HEK293 (cell line): ENCODE measurements at regions not wholly inside any gene's neighbourhood (a gene's known extent, or its start where the extent isn't known, plus 50 kb on each side); places are given as distances from the start of the nearest gene placed in this dataset.

Experiments
- CTCF ChIA-PET: fragments of 350-600 bp; formaldehyde crosslinking; extraction: SDS; loops from one replicate; lab custom pipeline; 2021; ENCODE audit warnings: antibody characterized with exemption; lab: Yijun Ruan, JAX
- POLR2A ChIA-PET: fragments of 300-600 bp; formaldehyde crosslinking; extraction: SDS; loops from one replicate; lab custom pipeline; 2020; ENCODE audit warnings: antibody characterized with exemption, inconsistent platforms; lab: Yijun Ruan, JAX
- H3K27ac ChIP-seq: fragments of 200-500 bp; sonication (Bioruptor generic); 2 replicates; pipeline ENCODE4 v1.5.1; 2014; ENCODE audit warnings: low read depth, low read length, control low read depth, inconsistent platforms; ENCODE audit errors: extremely low read depth
- H3K36me3 ChIP-seq, 2 experiments: fragments of 200-500 bp in 1 of 2; sonication (Bioruptor generic) in 1 of 2; 1 replicate in 1 of 2; 2 replicates in 1 of 2; pipeline ENCODE4 v1.5.1; 2014 to 2017; ENCODE audit warnings: inconsistent platforms in 2 of 2, low read length in 2 of 2; ENCODE audit not compliant: control insufficient read depth in 2 of 2, insufficient read depth in 1 of 2
- H3K4me1 ChIP-seq: fragments of 200-500 bp; sonication (Bioruptor generic); 2 replicates; pipeline ENCODE4 v1.5.1; 2014; ENCODE audit warnings: mild to moderate bottlenecking, low read length, inconsistent platforms; ENCODE audit not compliant: control insufficient read depth, insufficient read depth
- H3K4me3 ChIP-seq: 2 replicates; pipeline ENCODE4 v1.5.1; 2011; ENCODE audit warnings: low read depth, mild to moderate bottlenecking, control low read depth, low read length, moderate library complexity
- H3K9me3 ChIP-seq: fragments of 200-500 bp; sonication (Bioruptor generic); 2 replicates; pipeline ENCODE4 v1.5.1; 2014; ENCODE audit warnings: low read depth, low read length, inconsistent platforms; ENCODE audit not compliant: control insufficient read depth, insufficient read depth
- BCL11A ChIP-seq: fragments of 450-650 bp; formaldehyde crosslinking; IDR thresholded peaks from 2 replicates; pipeline ENCODE4 v1.5.1; 2016; ENCODE audit warnings: low read depth, missing biosample characterization, missing genetic modification characterization
- HOXA7 ChIP-seq: sonication (generic); formaldehyde crosslinking; IDR thresholded peaks from 2 replicates; pipeline ENCODE4 v1.8.1; 2022; ENCODE audit warnings: missing genetic modification reagents, borderline replicate concordance
- MZF1 ChIP-seq: fragments of 450-650 bp; formaldehyde crosslinking; IDR thresholded peaks from 2 replicates; pipeline ENCODE4 v1.5.1; 2017; ENCODE audit warnings: missing biosample characterization, missing genetic modification characterization, borderline replicate concordance
- OSR2 ChIP-seq: fragments of 450-650 bp; formaldehyde crosslinking; IDR thresholded peaks from 2 replicates; pipeline ENCODE4 v1.5.1; 2016; ENCODE audit warnings: missing biosample characterization, missing genetic modification characterization
- SP2 ChIP-seq: fragments of 450-650 bp; formaldehyde crosslinking; IDR thresholded peaks from 2 replicates; pipeline ENCODE4 v1.5.1; 2016; ENCODE audit warnings: missing biosample characterization, missing genetic modification characterization
- TRIM28 ChIP-seq: IDR thresholded peaks from 2 replicates; pipeline ENCODE4 v1.6.1; 2011; ENCODE audit warnings: low read length, control low read depth, borderline replicate concordance
- YY2 ChIP-seq: fragments of 450-650 bp; formaldehyde crosslinking; IDR thresholded peaks from 2 replicates; pipeline ENCODE4 v1.5.1; 2016; ENCODE audit warnings: missing biosample characterization, missing genetic modification characterization
- ZBTB48 ChIP-seq: fragments of 450-650 bp; formaldehyde crosslinking; IDR thresholded peaks from 2 replicates; pipeline ENCODE4 v1.5.1; 2016; ENCODE audit warnings: missing biosample characterization, missing genetic modification characterization
- ZEB2 ChIP-seq: fragments of 450-650 bp; formaldehyde crosslinking; IDR thresholded peaks from 2 replicates; pipeline ENCODE4 v1.5.1; 2016; ENCODE audit warnings: missing biosample characterization, missing genetic modification characterization
- ZFP3 ChIP-seq: fragments of 450-650 bp; formaldehyde crosslinking; IDR thresholded peaks from 2 replicates; pipeline ENCODE4 v1.5.1; 2016; ENCODE audit warnings: low read depth, missing biosample characterization, missing genetic modification characterization
- ZFP37 ChIP-seq: fragments of 450-650 bp; formaldehyde crosslinking; IDR thresholded peaks from 2 replicates; pipeline ENCODE4 v1.5.1; 2016; ENCODE audit warnings: missing biosample characterization, missing genetic modification characterization
- ZNF138 ChIP-seq: fragments of 450-650 bp; formaldehyde crosslinking; IDR thresholded peaks from 2 replicates; pipeline ENCODE4 v1.5.1; 2016; ENCODE audit warnings: missing biosample characterization, missing genetic modification characterization, borderline replicate concordance
- ZNF157 ChIP-seq: fragments of 450-650 bp; formaldehyde crosslinking; IDR thresholded peaks from 2 replicates; pipeline ENCODE4 v1.5.1; 2016; ENCODE audit warnings: missing biosample characterization, missing genetic modification characterization
- ZNF169 ChIP-seq: fragments of 450-650 bp; formaldehyde crosslinking; IDR thresholded peaks from 2 replicates; pipeline ENCODE4 v1.5.1; 2016; ENCODE audit warnings: missing biosample characterization, missing genetic modification characterization
- ZNF2 ChIP-seq: fragments of 450-650 bp; formaldehyde crosslinking; IDR thresholded peaks from 2 replicates; pipeline ENCODE4 v1.5.1; 2016; ENCODE audit warnings: missing biosample characterization, missing genetic modification characterization
- ZNF223 ChIP-seq: fragments of 450-650 bp; formaldehyde crosslinking; IDR thresholded peaks from 2 replicates; pipeline ENCODE4 v1.5.1; 2016; ENCODE audit warnings: missing biosample characterization, missing genetic modification characterization
- ZNF302 ChIP-seq: fragments of 450-650 bp; formaldehyde crosslinking; IDR thresholded peaks from 2 replicates; pipeline ENCODE4 v1.5.1; 2016; ENCODE audit warnings: missing biosample characterization, missing genetic modification characterization, low read depth
- ZNF341 ChIP-seq: fragments of 450-650 bp; formaldehyde crosslinking; IDR thresholded peaks from 2 replicates; pipeline ENCODE4; 2016; ENCODE audit warnings: low read depth, missing biosample characterization, missing genetic modification characterization
- ZNF404 ChIP-seq: fragments of 450-650 bp; formaldehyde crosslinking; IDR thresholded peaks from 2 replicates; pipeline ENCODE4 v1.5.1; 2017; ENCODE audit warnings: missing biosample characterization, missing genetic modification characterization
- ZNF549 ChIP-seq: fragments of 450-650 bp; IDR thresholded peaks from 2 replicates; pipeline ENCODE4 v1.5.1; 2018; ENCODE audit warnings: missing biosample characterization, missing genetic modification characterization, mild to moderate bottlenecking, inconsistent platforms, moderate library complexity
- ZNF580 ChIP-seq: fragments of 450-650 bp; formaldehyde crosslinking; IDR thresholded peaks from 2 replicates; pipeline ENCODE4 v1.5.1; 2016; ENCODE audit warnings: missing biosample characterization, missing genetic modification characterization
- ZNF600 ChIP-seq: fragments of 450-650 bp; formaldehyde crosslinking; IDR thresholded peaks from 2 replicates; pipeline ENCODE4 v1.5.1; 2016; ENCODE audit warnings: missing biosample characterization, missing genetic modification characterization
- ZNF658 ChIP-seq: fragments of 450-650 bp; formaldehyde crosslinking; IDR thresholded peaks from 2 replicates; pipeline ENCODE4; 2016; ENCODE audit warnings: missing biosample characterization, missing genetic modification characterization
- ZNF670 ChIP-seq: fragments of 450-650 bp; formaldehyde crosslinking; IDR thresholded peaks from 2 replicates; pipeline ENCODE4 v1.5.1; 2016; ENCODE audit warnings: missing biosample characterization, missing genetic modification characterization, low read depth
- ZNF791 ChIP-seq: fragments of 450-650 bp; formaldehyde crosslinking; IDR thresholded peaks from 2 replicates; pipeline ENCODE4 v1.5.1; 2016; ENCODE audit warnings: missing biosample characterization, missing genetic modification characterization
- ZSCAN18 ChIP-seq: fragments of 450-650 bp; formaldehyde crosslinking; IDR thresholded peaks from 2 replicates; pipeline ENCODE4 v1.5.1; 2016; ENCODE audit warnings: missing biosample characterization, missing genetic modification characterization
- ZSCAN23 ChIP-seq: fragments of 450-650 bp; formaldehyde crosslinking; IDR thresholded peaks from 2 replicates; pipeline ENCODE4 v1.5.1; 2016; ENCODE audit warnings: missing biosample characterization, missing genetic modification characterization
- ZXDB ChIP-seq: fragments of 450-650 bp; formaldehyde crosslinking; IDR thresholded peaks from 2 replicates; pipeline ENCODE4 v1.5.1; 2016; ENCODE audit warnings: missing biosample characterization, missing genetic modification characterization
- TF ChIP-seq, protein P1 (sequence below): fragments of 450-650 bp; formaldehyde crosslinking; IDR thresholded peaks from 2 replicates; pipeline ENCODE4 v1.5.1; 2016; ENCODE audit warnings: missing biosample characterization, missing genetic modification characterization
- TF ChIP-seq, protein P2 (sequence below): fragments of 450-650 bp; formaldehyde crosslinking; IDR thresholded peaks from 2 replicates; pipeline ENCODE4 v1.5.1; 2017; ENCODE audit warnings: missing biosample characterization, missing genetic modification characterization

- Histone ChIP-seq H3K4me3 (no peak overlapping the region), H3K27ac (no peak overlapping the region), H3K36me3 (no peaks in the 10 kb centered on the region)
- POLR2A ChIA-PET = no interaction called here
- TF ChIP-seq TRIM28 (0 out of 2 replicates have a peak, but pooled peaks have one; percentile 34), ZFP3 (tag by site-specific recombination) (no peak), ZNF580 (tag by site-specific recombination) (no peak)
- TF ChIP-seq, all 188 proteins: peak for 1
- no peaks in the 10 kb centered on the region for H3K9me3 ChIP-seq
- no peaks in the 10 kb centered on the region for H3K4me1 ChIP-seq
- CTCF ChIA-PET = no interaction called here
These were observed 735.6 kb downstream of the RFPL4B start for GRCh38 chr6:113082745-113083144.

DNA sequence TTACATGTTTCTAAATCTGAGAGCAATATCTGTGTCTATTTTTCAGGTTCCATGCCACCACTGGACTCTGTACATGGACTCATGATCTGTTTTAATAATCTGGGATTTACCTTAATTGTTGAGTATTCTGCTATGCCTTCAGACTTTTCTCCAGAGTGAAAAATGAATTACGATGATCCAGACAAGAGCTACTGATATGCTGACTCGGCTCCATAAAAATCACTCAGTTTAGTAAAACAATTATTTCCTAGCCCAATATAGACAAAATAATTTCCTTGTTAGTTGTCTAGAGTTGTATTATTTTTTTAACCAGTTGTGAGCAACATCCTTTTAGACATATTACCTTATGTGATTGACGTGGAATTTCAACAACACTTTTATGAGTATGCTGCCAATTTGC, 736.8 kb downstream of the RFPL4B start:
- Histone ChIP-seq H3K4me3 (no peak overlapping the region), H3K4me1 (no peaks in the 10 kb centered on the region), H3K36me3 (no peaks in the 10 kb centered on the region), H3K9me3 (no peaks in the 10 kb centered on the region), H3K27ac (no peak overlapping the region)
- TF ChIP-seq ZNF791 (no peak), MZF1 (tag by site-specific recombination) (no peak), ZXDB (no peak), ZNF138 (tag by site-specific recombination) (no peak), ZNF341 (tag by site-specific recombination) (no peak), ZNF223 (tag by site-specific recombination) (no peak), ZNF169 (tag by site-specific recombination) (no peak), SP2 (tag by site-specific recombination) (no peak)
- POLR2A ChIA-PET = no interaction called here
- CTCF ChIA-PET = no interaction called here

DNA sequence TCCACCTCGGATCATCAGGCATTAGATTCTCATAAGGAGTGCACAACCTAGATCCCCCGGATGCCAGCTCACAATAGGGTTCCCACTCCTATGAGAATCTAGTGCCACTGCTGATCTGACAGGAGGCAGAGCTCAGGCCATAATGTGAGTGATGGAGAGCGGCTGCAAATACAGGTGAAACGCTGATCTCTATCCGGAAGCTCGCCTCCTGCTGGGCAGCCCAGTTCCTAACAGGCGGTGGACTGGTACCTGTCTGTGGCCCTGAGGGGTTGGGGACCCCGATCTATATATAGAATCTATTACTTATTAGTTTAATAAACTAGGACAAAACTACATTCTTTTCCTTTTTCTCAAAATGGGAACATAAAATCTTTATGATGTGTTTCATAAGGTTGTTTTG, 741.9 kb downstream of the RFPL4B start:
- Histone ChIP-seq H3K9me3 (no peaks in the 10 kb centered on the region), H3K4me1 (no peaks in the 10 kb centered on the region), H3K27ac (no peak overlapping the region), H3K4me3 (no peak overlapping the region), H3K36me3 (no peaks in the 10 kb centered on the region)
- POLR2A ChIA-PET = no interaction called here
- CTCF ChIA-PET = no interaction called here
- TF ChIP-seq ZNF658 (tag by site-specific recombination) (no peak), ZNF302 (no peak), ZNF600 (no peak), ZSCAN18 (tag by site-specific recombination) (no peak), ZNF549 (no peak), ZFP3 (tag by site-specific recombination) (no peak), ZBTB48 (tag by site-specific recombination) (no peak), ZNF404 (no peak), ZNF2 (tag by site-specific recombination) (no peak)

DNA sequence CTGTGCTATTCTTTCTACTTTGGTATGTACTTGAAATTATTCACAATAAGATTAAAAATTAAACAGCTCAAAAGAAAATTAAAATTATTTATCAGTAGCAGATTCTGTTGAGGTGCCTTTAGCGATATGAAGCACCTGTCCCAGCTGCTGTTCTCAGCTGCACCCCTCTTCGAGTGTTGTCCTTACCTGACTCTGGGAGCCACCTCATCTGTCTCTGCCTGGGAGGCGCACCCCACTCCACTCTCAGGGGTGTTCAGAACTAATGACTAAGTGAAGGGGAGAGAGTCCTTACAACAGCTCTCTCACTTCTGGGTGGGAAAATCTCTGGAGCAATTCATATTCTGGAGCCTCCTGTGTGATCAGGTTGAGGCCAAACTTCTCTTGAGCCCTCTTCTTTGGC, 745.7 kb downstream of the RFPL4B start:
- POLR2A ChIA-PET = no interaction called here
- TF ChIP-seq HOXA7 (CRISPR knock-in tag) (no peak), ZNF670 (no peak), YY2 (tag by site-specific recombination) (no peak), BCL11A (tag by site-specific recombination) (no peak), ZEB2 (tag by site-specific recombination) (no peak), ZSCAN23 (tag by site-specific recombination) (no peak), ZNF157 (no peak), ZFP37 (no peak), OSR2 (no peak)
- TF ChIP-seq, protein P1, sequence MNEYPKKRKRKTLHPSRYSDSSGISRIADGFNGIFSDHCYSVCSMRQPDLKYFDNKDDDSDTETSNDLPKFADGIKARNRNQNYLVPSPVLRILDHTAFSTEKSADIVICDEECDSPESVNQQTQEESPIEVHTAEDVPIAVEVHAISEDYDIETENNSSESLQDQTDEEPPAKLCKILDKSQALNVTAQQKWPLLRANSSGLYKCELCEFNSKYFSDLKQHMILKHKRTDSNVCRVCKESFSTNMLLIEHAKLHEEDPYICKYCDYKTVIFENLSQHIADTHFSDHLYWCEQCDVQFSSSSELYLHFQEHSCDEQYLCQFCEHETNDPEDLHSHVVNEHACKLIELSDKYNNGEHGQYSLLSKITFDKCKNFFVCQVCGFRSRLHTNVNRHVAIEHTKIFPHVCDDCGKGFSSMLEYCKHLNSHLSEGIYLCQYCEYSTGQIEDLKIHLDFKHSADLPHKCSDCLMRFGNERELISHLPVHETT (tag by site-specific recombination) = no peak
- TF ChIP-seq, protein P2, sequence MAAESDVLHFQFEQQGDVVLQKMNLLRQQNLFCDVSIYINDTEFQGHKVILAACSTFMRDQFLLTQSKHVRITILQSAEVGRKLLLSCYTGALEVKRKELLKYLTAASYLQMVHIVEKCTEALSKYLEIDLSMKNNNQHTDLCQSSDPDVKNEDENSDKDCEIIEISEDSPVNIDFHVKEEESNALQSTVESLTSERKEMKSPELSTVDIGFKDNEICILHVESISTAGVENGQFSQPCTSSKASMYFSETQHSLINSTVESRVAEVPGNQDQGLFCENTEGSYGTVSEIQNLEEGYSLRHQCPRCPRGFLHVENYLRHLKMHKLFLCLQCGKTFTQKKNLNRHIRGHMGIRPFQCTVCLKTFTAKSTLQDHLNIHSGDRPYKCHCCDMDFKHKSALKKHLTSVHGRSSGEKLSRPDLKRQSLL (tag by site-specific recombination) = no peak

More for the DNA sequence above, 745.7 kb downstream of the RFPL4B start:
- H3K9me3 ChIP-seq = no peaks in the 10 kb centered on the region
- H3K27ac ChIP-seq = no peak overlapping the region
- CTCF ChIA-PET = no interaction called here
- H3K36me3 ChIP-seq = no peaks in the 10 kb centered on the region
- no peak overlapping the region for H3K4me3 ChIP-seq
- no peaks in the 10 kb centered on the region for H3K4me1 ChIP-seq
